Neural progenitor cell (in vitro differentiated cells): ENCODE measurements at regions not wholly inside any gene's neighbourhood (a gene's known extent, or its start where the extent isn't known, plus 50 kb on each side); places are given as distances from the start of the nearest gene placed in this dataset.

Source experiments
- DNase-seq: peaks from one replicate; pipeline ENCODE4 v3.0.0-alpha.2; 2016; ENCODE audit warnings: low spot score
- H2AFZ ChIP-seq: fragments of 200-600 bp; sonication (generic); replicated peaks from 2 replicates; pipeline ENCODE4 v1.6.1; 2016; ENCODE audit warnings: antibody characterized with exemption
- H3F3A ChIP-seq: fragments of 200-600 bp; sonication (generic); 2 replicates; pipeline ENCODE4 v1.6.1; 2016; ENCODE audit warnings: antibody characterized with exemption, low read depth
- H3K27ac ChIP-seq: fragments of 200-600 bp; sonication (generic); 2 replicates; pipeline ENCODE4 v1.5.1; 2016; ENCODE audit warnings: mild to moderate bottlenecking
- H3K27me3 ChIP-seq: fragments of 200-600 bp; sonication (generic); 2 replicates; pipeline ENCODE4 v1.6.1; 2016; ENCODE audit warnings: mild to moderate bottlenecking, moderate library complexity
- H3K36me3 ChIP-seq: fragments of 200-600 bp; sonication (generic); 2 replicates; pipeline ENCODE4 v1.5.1; 2016
- H3K4me1 ChIP-seq: fragments of 200-600 bp; sonication (generic); 2 replicates; pipeline ENCODE4 v1.6.1; 2016; ENCODE audit warnings: mixed run types
- H3K4me2 ChIP-seq: fragments of 200-600 bp; sonication (generic); 2 replicates; pipeline ENCODE4 v1.6.1; 2016
- H3K4me3 ChIP-seq: fragments of 200-600 bp; sonication (generic); 2 replicates; pipeline ENCODE4 v1.5.1; 2016
- H3K79me2 ChIP-seq: fragments of 200-600 bp; sonication (generic); 2 replicates; pipeline ENCODE4 v1.6.1; 2016; ENCODE audit warnings: low read depth
- H3K9ac ChIP-seq: fragments of 200-600 bp; sonication (generic); 2 replicates; pipeline ENCODE4 v1.6.1; 2016
- H3K9me3 ChIP-seq: fragments of 200-600 bp; sonication (generic); 2 replicates; pipeline ENCODE4 v1.5.1; 2016; ENCODE audit warnings: low read depth
- H4K20me1 ChIP-seq: fragments of 200-600 bp; sonication (generic); 2 replicates; pipeline ENCODE4 v1.6.1; 2016; ENCODE audit warnings: low read depth
- H3K27ac Mint-ChIP-seq: 3 replicates; pipeline ENCODE4 v1.8.0; 2021; ENCODE audit warnings: mixed read lengths
- H3K27me3 Mint-ChIP-seq: 2 replicates; pipeline ENCODE4 v1.8.0; 2022; ENCODE audit warnings: low read depth, mild to moderate bottlenecking, inconsistent platforms, moderate library complexity, mixed read lengths; ENCODE audit not compliant: insufficient read depth
- H3K36me3 Mint-ChIP-seq: 3 replicates; pipeline ENCODE4 v1.8.0; 2021; ENCODE audit warnings: mixed read lengths
- H3K4me1 Mint-ChIP-seq: 3 replicates; pipeline ENCODE4 v1.8.0; 2021; ENCODE audit warnings: mixed read lengths
- H3K4me3 Mint-ChIP-seq: 3 replicates; pipeline ENCODE4 v1.8.0; 2021; ENCODE audit warnings: mild to moderate bottlenecking, moderate library complexity, mixed read lengths
- H3K9me3 Mint-ChIP-seq: 3 replicates; pipeline ENCODE4 v1.8.0; 2020; ENCODE audit warnings: mixed read lengths
- EZH2 ChIP-seq: fragments of 200-600 bp; sonication (generic); IDR thresholded peaks from 2 replicates; pipeline ENCODE4 v1.6.1; 2017; ENCODE audit warnings: antibody characterized with exemption, mild to moderate bottlenecking, moderate library complexity
- EZH2phosphoT487 ChIP-seq: fragments of 200-600 bp; sonication (generic); IDR thresholded peaks from 2 replicates; pipeline ENCODE4 v1.6.1; 2017; ENCODE audit warnings: antibody characterized with exemption
- TF ChIP-seq, protein P1 (sequence below): fragments of 200-600 bp; sonication (generic); IDR thresholded peaks from 2 replicates; pipeline ENCODE4 v1.5.1; 2017; ENCODE audit warnings: antibody characterized with exemption, mild to moderate bottlenecking

DNA sequence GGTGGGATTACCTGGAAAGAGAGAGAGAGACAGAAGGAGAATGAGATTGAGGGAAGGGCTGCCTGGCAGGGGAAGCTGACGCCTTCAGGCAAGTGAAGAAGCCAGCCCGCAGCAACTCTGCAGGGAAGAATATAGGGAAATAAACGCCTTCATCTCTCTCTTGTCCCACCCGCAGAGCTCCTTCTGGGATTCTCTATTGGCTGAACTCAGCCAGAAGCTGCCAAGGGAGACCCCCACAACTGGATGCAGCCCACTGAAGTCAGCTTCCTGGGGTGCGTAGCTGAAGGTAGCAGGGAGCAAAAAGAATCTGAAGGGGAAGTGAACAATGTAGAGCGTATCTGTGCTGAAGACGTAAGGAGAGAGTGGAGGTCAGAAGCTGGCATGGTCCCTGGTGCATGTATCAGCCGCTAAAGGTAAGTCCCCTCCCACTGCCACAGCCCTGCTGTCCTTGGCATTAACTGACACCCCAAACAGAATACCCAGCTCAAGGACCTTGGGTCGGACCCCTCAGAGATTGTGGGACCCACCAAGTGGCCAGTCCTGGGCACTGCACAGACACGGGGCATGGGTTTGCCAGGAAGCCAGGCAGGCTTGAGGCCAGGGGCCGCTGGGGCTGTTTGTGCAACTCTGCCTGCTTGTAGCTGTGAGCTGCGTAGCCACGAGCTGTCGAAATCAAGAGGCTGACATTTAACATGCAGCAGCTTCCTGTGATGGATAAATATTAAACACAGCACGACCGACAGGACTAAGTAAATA lies 469.9 kb downstream of the MN1 start:
- no peak overlapping the region for H3K4me3 Mint-ChIP-seq
- peak; percentile 72 for DNase-seq
- H3K36me3 Mint-ChIP-seq, result no peaks in the 10 kb centered on the region
- peak overlapping the region; percentile 61 for H3K27ac Mint-ChIP-seq
- no peak for TF ChIP-seq EZH2phosphoT487
- TF ChIP-seq, protein P1, sequence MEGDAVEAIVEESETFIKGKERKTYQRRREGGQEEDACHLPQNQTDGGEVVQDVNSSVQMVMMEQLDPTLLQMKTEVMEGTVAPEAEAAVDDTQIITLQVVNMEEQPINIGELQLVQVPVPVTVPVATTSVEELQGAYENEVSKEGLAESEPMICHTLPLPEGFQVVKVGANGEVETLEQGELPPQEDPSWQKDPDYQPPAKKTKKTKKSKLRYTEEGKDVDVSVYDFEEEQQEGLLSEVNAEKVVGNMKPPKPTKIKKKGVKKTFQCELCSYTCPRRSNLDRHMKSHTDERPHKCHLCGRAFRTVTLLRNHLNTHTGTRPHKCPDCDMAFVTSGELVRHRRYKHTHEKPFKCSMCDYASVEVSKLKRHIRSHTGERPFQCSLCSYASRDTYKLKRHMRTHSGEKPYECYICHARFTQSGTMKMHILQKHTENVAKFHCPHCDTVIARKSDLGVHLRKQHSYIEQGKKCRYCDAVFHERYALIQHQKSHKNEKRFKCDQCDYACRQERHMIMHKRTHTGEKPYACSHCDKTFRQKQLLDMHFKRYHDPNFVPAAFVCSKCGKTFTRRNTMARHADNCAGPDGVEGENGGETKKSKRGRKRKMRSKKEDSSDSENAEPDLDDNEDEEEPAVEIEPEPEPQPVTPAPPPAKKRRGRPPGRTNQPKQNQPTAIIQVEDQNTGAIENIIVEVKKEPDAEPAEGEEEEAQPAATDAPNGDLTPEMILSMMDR, result peak; percentile 53
- Histone ChIP-seq H3K4me1 (peaks cover 15% of the 10 kb centered on the region), H3K27me3 (no peaks in the 10 kb centered on the region), H3F3A (peaks cover 3% of the 10 kb centered on the region), H2AFZ (peak overlapping the region; percentile 57), H3K4me2 (peak overlapping the region; percentile 46), H3K79me2 (no peaks in the 10 kb centered on the region), H3K36me3 (no peaks in the 10 kb centered on the region), H3K9me3 (no peaks in the 10 kb centered on the region), H4K20me1 (no peaks in the 10 kb centered on the region), H3K9ac (no peak overlapping the region), H3K27ac (no peak overlapping the region), H3K4me3 (no peak overlapping the region)
- H3K9me3 Mint-ChIP-seq, result no peaks in the 10 kb centered on the region
- H3K4me1 Mint-ChIP-seq, result peaks cover 29% of the 10 kb centered on the region
- H3K27me3 Mint-ChIP-seq, result peaks cover 10% of the 10 kb centered on the region

DNA sequence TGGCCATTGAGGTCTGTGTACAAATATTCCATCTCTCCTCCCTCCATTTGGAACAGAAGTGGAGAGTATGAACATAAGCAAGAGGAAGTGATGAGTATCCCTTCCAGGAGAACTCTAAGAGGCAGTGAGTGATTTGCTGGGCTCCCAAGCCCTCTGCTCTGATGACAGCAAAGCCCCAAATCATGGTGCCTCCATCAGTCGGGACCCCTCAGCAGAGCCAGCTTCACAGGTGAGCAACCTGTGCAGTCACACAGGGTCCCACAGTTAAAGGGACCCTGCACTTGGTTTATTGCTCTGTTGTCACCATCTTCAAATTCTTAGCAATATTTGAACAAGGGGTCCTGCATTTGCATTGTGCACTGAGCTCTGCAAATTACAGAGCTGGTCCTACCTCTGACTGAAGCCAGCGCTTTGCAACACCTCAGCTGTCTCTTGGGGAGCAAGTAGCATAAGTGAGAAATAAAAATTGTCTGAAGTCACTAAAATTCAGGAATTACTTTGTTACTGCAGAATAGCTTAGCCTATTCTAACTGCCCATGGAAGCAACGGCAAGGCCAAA lies 466.4 kb downstream of the MN1 start:
- peaks cover 13% of the 10 kb centered on the region for H3K4me1 Mint-ChIP-seq
- Histone ChIP-seq H3F3A (peaks cover 3% of the 10 kb centered on the region), H3K9me3 (no peaks in the 10 kb centered on the region), H3K79me2 (no peaks in the 10 kb centered on the region), H3K27me3 (no peaks in the 10 kb centered on the region), H3K9ac (no peak overlapping the region), H3K4me3 (no peak overlapping the region), H2AFZ (no peak overlapping the region), H3K36me3 (no peaks in the 10 kb centered on the region), H3K4me1 (peaks cover 7% of the 10 kb centered on the region), H4K20me1 (no peaks in the 10 kb centered on the region), H3K27ac (no peak overlapping the region), H3K4me2 (no peak overlapping the region)
- no peaks in the 10 kb centered on the region for H3K9me3 Mint-ChIP-seq
- TF ChIP-seq, protein P1, result no peak
- no peak for TF ChIP-seq EZH2
- no peak for TF ChIP-seq EZH2phosphoT487
- H3K36me3 Mint-ChIP-seq, result no peaks in the 10 kb centered on the region
- H3K27ac Mint-ChIP-seq, result no peak overlapping the region
- H3K27me3 Mint-ChIP-seq, result peaks cover 9% of the 10 kb centered on the region
- no peak overlapping the region for H3K4me3 Mint-ChIP-seq
- DNase-seq, result no peak

DNA sequence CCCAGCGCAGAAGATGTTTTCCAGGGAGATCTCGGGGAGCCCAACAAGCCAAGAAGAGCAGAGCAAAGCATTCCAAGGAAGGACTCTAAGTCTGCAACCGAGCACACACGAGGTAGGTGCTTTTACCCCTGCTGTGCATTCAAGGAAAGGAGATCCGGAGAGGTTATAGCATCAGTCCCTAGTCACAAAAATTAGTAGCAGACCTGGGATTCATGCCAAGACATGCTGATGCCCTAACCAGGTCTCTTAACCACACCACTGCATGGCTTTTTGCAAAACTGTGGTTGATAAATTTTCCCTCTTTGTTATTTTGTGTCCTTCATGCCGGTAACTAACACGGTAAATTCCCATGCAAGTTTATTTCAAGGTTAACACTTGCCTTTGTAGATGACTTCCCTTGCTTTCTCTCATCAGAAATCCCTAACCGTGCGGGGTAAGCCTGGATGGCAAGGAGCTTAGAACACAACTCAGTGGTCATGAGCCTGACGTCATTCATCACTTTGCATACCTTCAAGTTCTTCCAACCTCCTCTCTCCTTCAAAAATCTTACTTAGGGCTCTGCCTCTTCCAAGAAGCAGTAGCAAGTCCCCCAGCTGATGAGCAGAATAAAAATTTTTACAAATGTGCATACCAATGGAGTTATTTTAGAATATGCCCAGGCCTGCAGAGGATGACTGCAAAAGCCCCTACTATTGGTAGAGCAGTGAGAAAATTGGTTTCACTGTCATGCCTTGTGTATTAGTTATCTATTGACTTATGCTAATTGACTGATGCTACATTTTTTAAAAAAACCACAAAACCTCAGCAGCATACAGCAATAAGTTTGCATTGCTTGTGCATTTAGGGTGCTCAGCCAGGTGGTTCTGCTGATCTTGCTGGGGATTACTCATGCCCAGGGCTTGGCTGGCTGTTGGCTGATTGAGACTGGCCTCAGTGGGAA lies 465.1 kb downstream of the MN1 start:
- no peaks in the 10 kb centered on the region for H3K36me3 Mint-ChIP-seq
- no peak overlapping the region for H3K9ac ChIP-seq
- no peaks in the 10 kb centered on the region for H3K27me3 ChIP-seq
- no peaks in the 10 kb centered on the region for H3K79me2 ChIP-seq
- H3K27ac Mint-ChIP-seq, result no peak overlapping the region
- H3K36me3 ChIP-seq, result no peaks in the 10 kb centered on the region
- no peaks in the 10 kb centered on the region for H3K9me3 Mint-ChIP-seq
- no peak for TF ChIP-seq EZH2
- no peak for TF ChIP-seq EZH2phosphoT487
- TF ChIP-seq, protein P1, result no peak
- H3K27ac ChIP-seq, result no peak overlapping the region
- peaks cover 5% of the 10 kb centered on the region for H3K27me3 Mint-ChIP-seq
- no peak for DNase-seq
- H3K4me1 Mint-ChIP-seq, result peaks cover 9% of the 10 kb centered on the region
- no peaks in the 10 kb centered on the region for H4K20me1 ChIP-seq
- H2AFZ ChIP-seq, result no peak overlapping the region
- no peak overlapping the region for H3K4me3 ChIP-seq
- no peaks in the 10 kb centered on the region for H3K9me3 ChIP-seq
- H3K4me1 ChIP-seq, result peaks cover 7% of the 10 kb centered on the region
- H3K4me2 ChIP-seq, result no peak overlapping the region
- H3K4me3 Mint-ChIP-seq, result no peak overlapping the region
- peaks cover 2% of the 10 kb centered on the region for H3F3A ChIP-seq
